ENCODE measurements at regions not wholly inside any gene's neighbourhood (a gene's known extent, or its start where the extent isn't known, plus 50 kb on each side); places are given as distances from the start of the nearest gene placed in this dataset.

GRCh38 chr5:159630545-159630944, 285.7 kb upstream of the ADRA1B start:
- no peaks in the 10 kb centered on the region for H3K36me3 ChIP-seq (ENCODE audit: insufficient read depth in 1 of 2, low read depth in 1 of 2)
- WGBS, 3 donors, result 62 to 71% (median 69%) methylated on average over 2 of the region's 2 CpGs

GRCh38 chr5:159631001-159631400, 285.3 kb upstream of the ADRA1B start:
- Histone ChIP-seq H3K36me3 (ENCODE audit: insufficient read depth in 1 of 2, low read depth in 1 of 2) (no peaks in the 10 kb centered on the region), H3K4me3 (no peak overlapping the region), H3K9me3 (no peaks in the 10 kb centered on the region), H3K27me3 (ENCODE audit: insufficient read depth in 3 of 3, low read length in 2 of 3) (no peaks in the 10 kb centered on the region), H3K4me1 (no peaks in the 10 kb centered on the region), H3K27ac (no peak overlapping the region)
- intact Hi-C loops (cut with DNase I), result no loop called here
- TF ChIP-seq CTCF (IDR thresholded peaks at IDR 0.05), result no peak
- WGBS, 3 donors, result 76 to 79% (median 76%) methylated on average over 3 of the region's 3 CpGs
- no peak for DNase-seq
- ATAC-seq, result no peak

More at GRCh38 chr5:159630545-159630944, 285.7 kb upstream of the ADRA1B start:
- Histone ChIP-seq H3K27me3 (ENCODE audit: insufficient read depth in 3 of 3, low read length in 2 of 3) (no peaks in the 10 kb centered on the region), H3K9me3 (no peaks in the 10 kb centered on the region), H3K4me3 (no peak overlapping the region), H3K4me1 (no peaks in the 10 kb centered on the region), H3K27ac (no peak overlapping the region)
- no peak for TF ChIP-seq CTCF (IDR thresholded peaks at IDR 0.05)
- DNase-seq, result no peak
- intact Hi-C loops (cut with DNase I), result no loop called here
- no peak for ATAC-seq

- Histone ChIP-seq H3K27ac (no peak overlapping the region), H3K4me3 (no peak overlapping the region), H3K4me1 (no peaks in the 10 kb centered on the region), H3K9me3 (no peaks in the 10 kb centered on the region), H3K36me3 (ENCODE audit: insufficient read depth in 1 of 2, low read depth in 1 of 2) (no peaks in the 10 kb centered on the region), H3K27me3 (ENCODE audit: insufficient read depth in 3 of 3, low read length in 2 of 3) (no peaks in the 10 kb centered on the region)
- intact Hi-C loops (cut with DNase I), result no loop called here
- no peak for ATAC-seq
- WGBS, 3 donors, result 66 to 69% (median 67%) methylated on average over 3 of the region's 3 CpGs
- no peak for DNase-seq
- no peak for TF ChIP-seq CTCF (IDR thresholded peaks at IDR 0.05)
These were observed 283.4 kb upstream of the ADRA1B start for GRCh38 chr5:159632866-159633265.

GRCh38 chr5:159638481-159638880, 277.8 kb upstream of the ADRA1B start:
- Histone ChIP-seq H3K4me1 (no peaks in the 10 kb centered on the region), H3K27me3 (ENCODE audit: insufficient read depth in 3 of 3, low read length in 2 of 3) (no peaks in the 10 kb centered on the region), H3K36me3 (ENCODE audit: insufficient read depth in 1 of 2, low read depth in 1 of 2) (no peaks in the 10 kb centered on the region), H3K27ac (no peak overlapping the region), H3K9me3 (no peaks in the 10 kb centered on the region), H3K4me3 (no peak overlapping the region)
- DNase-seq (no peak), ATAC-seq (no peak)
- intact Hi-C loops (cut with DNase I), result no loop called here
- no peak for TF ChIP-seq CTCF (IDR thresholded peaks at IDR 0.05)

- H3K9me3 ChIP-seq, result no peaks in the 10 kb centered on the region
- no peak overlapping the region for H3K4me3 ChIP-seq
- ATAC-seq (no peak), DNase-seq (no peak)
- intact Hi-C loops (cut with DNase I), result no loop called here
- no peaks in the 10 kb centered on the region for H3K4me1 ChIP-seq
- H3K36me3 ChIP-seq (ENCODE audit: insufficient read depth in 1 of 2, low read depth in 1 of 2), result no peaks in the 10 kb centered on the region
- WGBS, 3 donors, result 66 to 93% (median 83%) methylated on average over 2 of the region's 2 CpGs
- no peaks in the 10 kb centered on the region for H3K27me3 ChIP-seq (ENCODE audit: insufficient read depth in 3 of 3, low read length in 2 of 3)
- H3K27ac ChIP-seq, result no peak overlapping the region
- no peak for TF ChIP-seq CTCF (IDR thresholded peaks at IDR 0.05)
These were observed 277.2 kb upstream of the ADRA1B start for GRCh38 chr5:159638954-159639559.
